Esophagus squamous epithelium (tissue), 5 donors: ENCODE measurements at regions not wholly inside any gene's neighbourhood (a gene's known extent, or its start where the extent isn't known, plus 50 kb on each side); places are given as distances from the start of the nearest gene placed in this dataset.

Experiments used
- DNase-seq: peaks from one replicate; lab custom pipeline; 2025; lab: John Stamatoyannopoulos, UW
- H3K27ac ChIP-seq, 4 donors: fragments of 200-600 bp; sonication (generic); one replicate each; pipeline ENCODE4 v1.5.1; 2016 to 2019; ENCODE audit warnings: mild to moderate bottlenecking in 1 of 4
- H3K27me3 ChIP-seq, 4 donors: fragments of 200-600 bp; sonication (generic); 1 replicate in 3 of 4; 2 replicates in 1 of 4; pipeline versions ENCODE4 v1.5.1 to v1.6.0; 2017 to 2021; ENCODE audit warnings: antibody characterized with exemption in 1 of 4
- H3K36me3 ChIP-seq, 3 donors: fragments of 200-600 bp; sonication (generic); one replicate each; pipeline ENCODE4 v1.5.1; 2016 to 2019
- H3K4me1 ChIP-seq, 3 donors: fragments of 200-600 bp; sonication (generic); one replicate each; pipeline ENCODE4 v1.5.1; 2017 to 2019
- H3K4me3 ChIP-seq, 4 donors: fragments of 200-600 bp; sonication (generic); 1 replicate in 3 of 4; 2 replicates in 1 of 4; pipeline ENCODE4 v1.5.1; 2016 to 2019; ENCODE audit warnings: mild to moderate bottlenecking in 2 of 4, moderate library complexity in 1 of 4
- H3K9me3 ChIP-seq, 3 donors: fragments of 200-600 bp; sonication (generic); one replicate each; pipeline ENCODE4 v1.5.1; 2016 to 2019
- POLR2A ChIP-seq, 4 donors: fragments of 450-650 bp; IDR thresholded peaks; one replicate each; pipeline ENCODE4 v1.6.1; 2017; ENCODE audit warnings: antibody characterized with exemption in 4 of 4, mild to moderate bottlenecking in 4 of 4, moderate library complexity in 3 of 4
- WGBS, 2 donors: methylation state at CpG; one replicate each; pipeline ENCODE4 v1.1.5; 2018; 5-methylcytosine and 5-hydroxymethylcytosine counted together
- intact Hi-C: fragments of 100-400 bp; cut with DNase I; formaldehyde crosslinking; loops from one replicate; pipeline ENCODE4 v1.15.0; 2022
- TF ChIP-seq, protein P1 (sequence below), 6 experiments: fragments of 450-650 bp in 4 of 6; fragments of 200-600 bp in 2 of 6; sonication (generic) in 2 of 6; IDR thresholded peaks; one replicate each; pipeline ENCODE4 v1.5.1; 2016 to 2019; ENCODE audit warnings: antibody characterized with exemption in 6 of 6, mild to moderate bottlenecking in 4 of 6, moderate library complexity in 4 of 6
- donor health status: DM: yes; HTN: yes; CAD: no.

DNA sequence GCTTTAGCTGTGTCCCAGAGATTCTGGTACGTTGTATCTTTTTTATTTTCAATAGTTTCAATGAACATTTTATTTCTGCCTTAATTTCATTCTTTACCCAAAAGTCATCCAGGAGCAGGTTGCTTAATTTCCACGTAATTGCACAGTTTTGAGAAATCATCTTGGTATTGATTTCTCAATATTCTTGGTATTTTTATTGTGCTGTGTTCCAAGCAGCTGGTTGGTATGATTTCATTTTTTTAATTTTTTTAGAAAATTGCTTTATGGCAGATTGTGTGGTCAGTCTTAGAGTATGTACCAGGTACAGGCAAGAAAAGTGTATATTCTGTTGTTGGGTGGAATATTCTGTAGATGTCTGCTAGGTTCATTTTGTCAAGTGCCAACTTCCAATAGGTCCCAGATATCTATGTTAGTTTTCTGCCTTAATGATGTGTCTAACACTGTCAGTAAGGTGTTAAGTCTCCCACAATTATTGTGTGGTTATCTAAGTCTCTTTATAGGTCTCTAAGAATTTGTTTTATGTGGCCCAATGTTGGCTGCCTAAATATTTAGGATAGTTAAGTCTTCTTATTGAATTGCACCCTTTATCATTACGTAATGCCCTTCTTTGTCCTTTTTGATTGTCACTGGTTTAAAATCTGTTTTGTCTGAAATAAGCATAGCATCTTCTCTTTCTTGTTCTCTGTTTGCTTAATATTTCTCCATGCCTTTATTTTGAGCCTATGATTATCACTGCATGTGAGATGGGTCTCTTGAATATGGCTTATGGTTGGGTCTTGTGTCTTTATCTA lies 366.9 kb upstream of the IRAK1BP1 start:
- Histone ChIP-seq H3K4me1 (no peaks in the 10 kb centered on the region), H3K36me3 (no peaks in the 10 kb centered on the region), H3K27ac (no peak overlapping the region), H3K4me3 (no peak overlapping the region), H3K27me3 (no peaks in the 10 kb centered on the region), H3K9me3 (no peaks in the 10 kb centered on the region)
- no peak for DNase-seq
- intact Hi-C loops, result no loop called here
- 54 to 70% methylated on average over 3 of the region's 3 CpGs for WGBS, 2 donors
- TF ChIP-seq, protein P1, sequence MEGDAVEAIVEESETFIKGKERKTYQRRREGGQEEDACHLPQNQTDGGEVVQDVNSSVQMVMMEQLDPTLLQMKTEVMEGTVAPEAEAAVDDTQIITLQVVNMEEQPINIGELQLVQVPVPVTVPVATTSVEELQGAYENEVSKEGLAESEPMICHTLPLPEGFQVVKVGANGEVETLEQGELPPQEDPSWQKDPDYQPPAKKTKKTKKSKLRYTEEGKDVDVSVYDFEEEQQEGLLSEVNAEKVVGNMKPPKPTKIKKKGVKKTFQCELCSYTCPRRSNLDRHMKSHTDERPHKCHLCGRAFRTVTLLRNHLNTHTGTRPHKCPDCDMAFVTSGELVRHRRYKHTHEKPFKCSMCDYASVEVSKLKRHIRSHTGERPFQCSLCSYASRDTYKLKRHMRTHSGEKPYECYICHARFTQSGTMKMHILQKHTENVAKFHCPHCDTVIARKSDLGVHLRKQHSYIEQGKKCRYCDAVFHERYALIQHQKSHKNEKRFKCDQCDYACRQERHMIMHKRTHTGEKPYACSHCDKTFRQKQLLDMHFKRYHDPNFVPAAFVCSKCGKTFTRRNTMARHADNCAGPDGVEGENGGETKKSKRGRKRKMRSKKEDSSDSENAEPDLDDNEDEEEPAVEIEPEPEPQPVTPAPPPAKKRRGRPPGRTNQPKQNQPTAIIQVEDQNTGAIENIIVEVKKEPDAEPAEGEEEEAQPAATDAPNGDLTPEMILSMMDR (IDR thresholded peaks at IDR 0.05), result no peak

DNA sequence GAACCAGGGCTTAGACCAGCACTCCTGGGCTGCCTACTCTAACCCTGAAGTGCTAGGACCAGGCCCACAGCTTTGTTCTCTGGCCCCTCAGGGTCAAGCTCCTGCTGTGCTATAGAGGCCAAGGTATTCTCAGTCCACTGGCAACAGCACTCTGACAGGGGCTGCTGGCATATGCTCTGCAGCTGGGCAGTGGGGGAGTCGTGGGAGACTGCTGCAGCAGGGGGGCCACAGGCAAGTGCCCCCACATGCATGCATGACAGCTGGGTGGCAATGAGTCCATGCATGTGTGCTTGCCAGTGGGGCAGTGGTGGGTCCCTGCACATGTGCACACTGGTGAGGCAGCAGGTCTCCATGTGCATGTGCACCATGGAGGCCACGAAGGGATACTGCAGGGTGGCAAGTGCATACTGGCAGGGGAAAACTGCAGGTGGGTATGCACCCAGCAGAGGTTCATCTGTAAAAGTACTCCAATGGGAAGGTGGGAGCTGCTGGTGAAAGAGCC lies 364.9 kb upstream of the IRAK1BP1 start:
- no peak for DNase-seq
- no peaks in the 10 kb centered on the region for H3K9me3 ChIP-seq
- WGBS, 2 donors, result no CpG with 5 or more reads among the region's 2 CpGs
- no peaks in the 10 kb centered on the region for H3K27me3 ChIP-seq
- H3K4me3 ChIP-seq, result no peak overlapping the region
- no peaks in the 10 kb centered on the region for H3K36me3 ChIP-seq
- no peaks in the 10 kb centered on the region for H3K4me1 ChIP-seq
- no peak overlapping the region for H3K27ac ChIP-seq
- TF ChIP-seq, protein P1 (IDR thresholded peaks at IDR 0.05), result no peak
- no peak for TF ChIP-seq POLR2A (IDR thresholded peaks at IDR 0.05)
- intact Hi-C loops, result no loop called here

DNA sequence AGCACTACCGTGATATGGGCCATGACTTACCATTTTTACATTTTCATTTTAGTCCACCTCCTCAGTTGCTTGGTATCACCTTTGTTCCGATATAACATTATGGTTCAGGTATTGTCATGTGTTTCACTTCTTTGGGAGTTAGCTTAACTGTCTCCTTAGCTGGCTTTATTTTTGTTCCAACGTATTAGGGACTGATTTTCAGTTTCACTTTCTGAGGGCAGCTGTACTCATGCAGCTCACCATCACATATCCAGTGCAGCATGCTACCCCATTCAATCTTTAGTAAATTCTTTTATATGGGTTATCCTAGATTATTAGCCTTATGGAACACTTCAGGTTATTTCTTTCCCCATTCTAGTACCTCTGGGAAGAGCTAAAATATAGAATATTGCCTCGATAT lies 362.2 kb upstream of the IRAK1BP1 start:
- H3K4me1 ChIP-seq, result no peaks in the 10 kb centered on the region
- H3K4me3 ChIP-seq, result no peak overlapping the region
- 66 to 74% methylated on average over 4 of the region's 4 CpGs for WGBS, 2 donors
- no peak for DNase-seq
- H3K9me3 ChIP-seq, result no peaks in the 10 kb centered on the region
- no peaks in the 10 kb centered on the region for H3K27me3 ChIP-seq
- no peaks in the 10 kb centered on the region for H3K36me3 ChIP-seq
- TF ChIP-seq POLR2A (IDR thresholded peaks at IDR 0.05), result no peak
- TF ChIP-seq, protein P1 (IDR thresholded peaks at IDR 0.05), result no peak
- no peak overlapping the region for H3K27ac ChIP-seq
- intact Hi-C loops, result no loop called here

DNA sequence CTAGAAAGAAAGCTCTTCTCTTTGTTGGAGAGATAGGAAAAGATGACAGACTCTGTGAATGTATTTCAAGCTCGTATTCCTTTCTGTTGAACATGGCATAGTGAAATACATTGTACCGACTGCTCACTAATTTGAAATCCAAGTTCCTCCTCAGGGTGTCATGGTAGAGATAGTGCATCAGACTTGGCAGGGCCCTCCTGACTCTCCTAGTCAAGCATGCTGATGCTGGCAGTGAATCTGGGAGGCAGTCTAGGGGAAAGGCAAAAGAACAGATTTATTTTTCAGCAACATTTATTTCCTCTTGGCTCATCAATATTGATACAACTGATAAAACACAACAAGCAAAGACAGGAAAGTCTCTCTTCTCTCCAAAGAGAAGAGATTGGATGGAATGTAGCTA lies 356.3 kb upstream of the IRAK1BP1 start:
- Histone ChIP-seq H3K4me1 (no peaks in the 10 kb centered on the region), H3K36me3 (no peaks in the 10 kb centered on the region), H3K9me3 (no peaks in the 10 kb centered on the region), H3K27ac (no peak overlapping the region), H3K4me3 (no peak overlapping the region), H3K27me3 (no peaks in the 10 kb centered on the region)
- 79 to 84% methylated on average over 2 of the region's 2 CpGs for WGBS, 2 donors
- no peak for DNase-seq
- TF ChIP-seq, protein P1 (IDR thresholded peaks at IDR 0.05), result no peak
- TF ChIP-seq POLR2A (IDR thresholded peaks at IDR 0.05), result no peak
- intact Hi-C loops, result no loop called here

DNA sequence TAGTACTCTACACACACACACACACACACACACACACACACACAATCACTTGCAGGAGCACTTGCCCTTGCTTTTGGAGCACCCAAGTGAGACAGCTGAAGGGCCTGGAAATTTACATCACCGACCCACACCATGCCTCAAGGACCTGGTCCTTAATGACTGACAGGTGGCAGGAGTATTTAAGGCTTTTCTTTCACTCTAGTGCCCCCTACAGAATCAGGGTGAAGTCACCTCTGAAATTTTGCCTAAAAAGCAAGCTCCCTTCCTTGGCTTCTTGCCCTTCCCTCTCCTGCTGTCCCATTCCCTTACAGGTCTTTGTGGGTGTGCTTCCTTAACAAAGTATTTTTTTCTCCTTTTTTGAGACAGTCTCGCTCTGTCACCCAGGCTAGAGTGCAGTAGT lies 353.5 kb upstream of the IRAK1BP1 start:
- TF ChIP-seq, protein P1 (IDR thresholded peaks at IDR 0.05), result no peak
- TF ChIP-seq POLR2A (IDR thresholded peaks at IDR 0.05), result no peak

More for the DNA sequence above, 353.5 kb upstream of the IRAK1BP1 start:
- no peak for DNase-seq
- Histone ChIP-seq H3K4me3 (no peak overlapping the region), H3K36me3 (no peaks in the 10 kb centered on the region), H3K9me3 (no peaks in the 10 kb centered on the region), H3K27me3 (no peaks in the 10 kb centered on the region), H3K27ac (no peak overlapping the region), H3K4me1 (no peaks in the 10 kb centered on the region)
- WGBS, 2 donors, result 53 to 60% methylated on average over 2 of the region's 2 CpGs
- intact Hi-C loops, result no loop called here
